HPDE6-E6E7 (cell line): ENCODE measurements at regions not wholly inside any gene's neighbourhood (a gene's known extent, or its start where the extent isn't known, plus 50 kb on each side); places are given as distances from the start of the nearest gene placed in this dataset.

Experiments used
- DNase-seq: peaks from one replicate; pipeline ENCODE4 v3.0.0; 2011; ENCODE audit warnings: missing footprints; ENCODE audit errors: extremely low spot score

GRCh38 chr12:115760231-115760630 is 517.3 kb downstream of the MED13L start:
- no peak for DNase-seq

- no peak for DNase-seq
These were observed 518.4 kb downstream of the MED13L start for GRCh38 chr12:115758877-115759620.

GRCh38 chr12:115758183-115758582 is 519.3 kb downstream of the MED13L start:
- no peak for DNase-seq

GRCh38 chr12:115756804-115757203 is 520.7 kb downstream of the MED13L start:
- no peak for DNase-seq

- no peak for DNase-seq
These were observed 521.2 kb downstream of the MED13L start for GRCh38 chr12:115756271-115756670.

GRCh38 chr12:115755725-115756085 is 521.8 kb downstream of the MED13L start:
- no peak for DNase-seq

- DNase-seq: no peak
These were observed 522.3 kb downstream of the MED13L start for GRCh38 chr12:115755061-115755724.

GRCh38 chr12:115752913-115753726 is 524.4 kb downstream of the MED13L start:
- DNase-seq: peak; percentile 16

- DNase-seq: no peak
These were observed 525.3 kb downstream of the MED13L start for GRCh38 chr12:115752156-115752555.

GRCh38 chr12:115750340-115750739 is 527.2 kb downstream of the MED13L start:
- no peak for DNase-seq

- DNase-seq: no peak
These were observed 528.2 kb downstream of the MED13L start for GRCh38 chr12:115749071-115749841.

- DNase-seq: no peak
These were observed 536.8 kb downstream of the MED13L start for GRCh38 chr12:115740586-115741155.

GRCh38 chr12:115737895-115738294 is 539.6 kb downstream of the MED13L start:
- no peak for DNase-seq

GRCh38 chr12:115736360-115736759 is 541.1 kb downstream of the MED13L start:
- no peak for DNase-seq

GRCh38 chr12:115730975-115731541 is 546.4 kb downstream of the MED13L start:
- DNase-seq: no peak

- no peak for DNase-seq
These were observed 550.8 kb downstream of the MED13L start for GRCh38 chr12:115726691-115727090.

GRCh38 chr12:115722181-115722580 is 555.3 kb downstream of the MED13L start:
- no peak for DNase-seq

- DNase-seq: no peak
These were observed 560.9 kb downstream of the MED13L start for GRCh38 chr12:115716551-115716950.

GRCh38 chr12:115712676-115713075 is 564.8 kb downstream of the MED13L start:
- DNase-seq: no peak

GRCh38 chr12:115710104-115710564 is 567.4 kb downstream of the MED13L start:
- DNase-seq: no peak

- no peak for DNase-seq
These were observed 567.9 kb downstream of the MED13L start for GRCh38 chr12:115709540-115710011.
